Sigmoid colon (tissue), 6 donors: ENCODE measurements at regions not wholly inside any gene's neighbourhood (a gene's known extent, or its start where the extent isn't known, plus 50 kb on each side); places are given as distances from the start of the nearest gene placed in this dataset.
A peak's percentile ranks its signal among the peaks of the same experiment; 100 is the strongest.

Source experiments
- DNase-seq: peaks from one replicate; pipeline ENCODE4 v3.0.0-alpha.2; 2019
- H3K27ac ChIP-seq, 4 donors: fragments of 200-600 bp; sonication (generic); one replicate each; pipeline ENCODE4 v1.5.1; 2016 to 2019; ENCODE audit warnings: mild to moderate bottlenecking in 1 of 4
- H3K27me3 ChIP-seq, 3 donors: fragments of 200-600 bp; sonication (generic); one replicate each; pipeline ENCODE4 v1.5.1; 2019; ENCODE audit warnings: mild to moderate bottlenecking in 1 of 3
- H3K36me3 ChIP-seq, 4 donors: fragments of 200-600 bp; sonication (generic); one replicate each; pipeline ENCODE4 v1.5.1; 2016 to 2019
- H3K4me1 ChIP-seq, 4 donors: fragments of 200-600 bp; sonication (generic); one replicate each; pipeline ENCODE4 v1.5.1; 2017 to 2019
- H3K4me3 ChIP-seq, 4 donors: fragments of 200-600 bp; sonication (generic); one replicate each; pipeline ENCODE4 v1.5.1; 2017 to 2019; ENCODE audit warnings: mild to moderate bottlenecking in 2 of 4, moderate library complexity in 1 of 4
- H3K9me3 ChIP-seq, 4 donors: fragments of 200-600 bp in 3 of 4; sonication (generic) in 3 of 4; one replicate each; pipeline versions ENCODE4 v1.5.1 to v1.6.1; 2013 to 2019
- CTCF ChIP-seq, 4 experiments: fragments of 450-650 bp in 3 of 4; fragments of 200-600 bp in 1 of 4; IDR thresholded peaks; one replicate each; pipeline ENCODE4 v1.5.1; 2016 to 2019; ENCODE audit warnings: antibody characterized with exemption in 4 of 4, mild to moderate bottlenecking in 3 of 4, moderate library complexity in 2 of 4
- EP300 ChIP-seq, 4 donors: sonication (generic); formaldehyde crosslinking; IDR thresholded peaks; one replicate each; pipeline ENCODE4 v1.6.1; 2017; ENCODE audit warnings: antibody characterized with exemption in 4 of 4
- POLR2A ChIP-seq, 2 donors: fragments of 450-650 bp; IDR thresholded peaks; one replicate each; pipeline ENCODE4 v1.6.1; 2016; ENCODE audit warnings: antibody characterized with exemption in 2 of 2, mild to moderate bottlenecking in 2 of 2, moderate library complexity in 2 of 2
- POLR2AphosphoS5 ChIP-seq, 4 donors: sonication (generic); formaldehyde crosslinking; IDR thresholded peaks; one replicate each; pipeline ENCODE4 v1.6.1; 2017; ENCODE audit warnings: antibody characterized with exemption in 4 of 4
- WGBS, 2 donors: extraction: QIAGEN DNeasy Blood & Tissue Kit; methylation state at CpG; one replicate each; pipeline ENCODE4 v1.1.7; 2013; 5-methylcytosine and 5-hydroxymethylcytosine counted together
- intact Hi-C: fragments of 100-400 bp; cut with DNase I; formaldehyde crosslinking; loops from one replicate; pipeline ENCODE4 v1.15.1; 2023
- donor health status: healthy with polysubstance abuse.
- donor health status: healthy.

GRCh38 chr6:81075974-81076373 is 676.5 kb downstream of the TENT5A start:
- Histone ChIP-seq H3K27me3 (no peaks in the 10 kb centered on the region), H3K9me3 (no peaks in the 10 kb centered on the region), H3K4me1 (no peaks in the 10 kb centered on the region), H3K36me3 (no peaks in the 10 kb centered on the region), H3K27ac (no peak overlapping the region), H3K4me3 (no peak overlapping the region)
- intact Hi-C loops: no loop called here
- WGBS, 2 donors: 51 to 61% methylated on average over 5 of the region's 5 CpGs
- no peak for DNase-seq
- no peak for TF ChIP-seq POLR2AphosphoS5 (IDR thresholded peaks at IDR 0.05)
- peak in 1 of 4 experiments; percentile 14 for TF ChIP-seq CTCF (IDR thresholded peaks at IDR 0.05)

GRCh38 chr6:81073318-81073717 is 679.2 kb downstream of the TENT5A start:
- no peaks in the 10 kb centered on the region for H3K4me1 ChIP-seq
- H3K9me3 ChIP-seq: no peaks in the 10 kb centered on the region
- DNase-seq: no peak
- intact Hi-C loops: no loop called here
- H3K36me3 ChIP-seq: no peaks in the 10 kb centered on the region
- no peaks in the 10 kb centered on the region for H3K27me3 ChIP-seq
- TF ChIP-seq CTCF (IDR thresholded peaks at IDR 0.05): no peak
- TF ChIP-seq POLR2AphosphoS5 (IDR thresholded peaks at IDR 0.05): no peak
- no peak for TF ChIP-seq EP300 (IDR thresholded peaks at IDR 0.05)
- no peak for TF ChIP-seq POLR2A (IDR thresholded peaks at IDR 0.05)
- no peak overlapping the region for H3K27ac ChIP-seq
- H3K4me3 ChIP-seq: no peak overlapping the region

- no peak for DNase-seq
- intact Hi-C loops: no loop called here
- no peaks in the 10 kb centered on the region for H3K27me3 ChIP-seq
- no peak overlapping the region for H3K4me3 ChIP-seq
- H3K36me3 ChIP-seq: no peaks in the 10 kb centered on the region
- H3K9me3 ChIP-seq: no peaks in the 10 kb centered on the region
- 70 to 83% methylated on average over 1 of the region's 1 CpG for WGBS, 2 donors
- H3K4me1 ChIP-seq: peaks cover 0 to 8% (median 0%) of the 10 kb centered on the region in 4 donors
- H3K27ac ChIP-seq: no peak overlapping the region
- TF ChIP-seq POLR2AphosphoS5 (IDR thresholded peaks at IDR 0.05): no peak
- no peak for TF ChIP-seq EP300 (IDR thresholded peaks at IDR 0.05)
- no peak for TF ChIP-seq CTCF (IDR thresholded peaks at IDR 0.05)
- TF ChIP-seq POLR2A (IDR thresholded peaks at IDR 0.05): no peak
Observed at GRCh38 chr6:81071121-81071520, 681.4 kb downstream of the TENT5A start.

GRCh38 chr6:81067057-81067456 is 685.4 kb downstream of the TENT5A start:
- no peaks in the 10 kb centered on the region for H3K9me3 ChIP-seq
- no peak for TF ChIP-seq POLR2AphosphoS5 (IDR thresholded peaks at IDR 0.05)
- TF ChIP-seq POLR2A (IDR thresholded peaks at IDR 0.05): no peak
- TF ChIP-seq EP300 (IDR thresholded peaks at IDR 0.05): no peak
- TF ChIP-seq CTCF (IDR thresholded peaks at IDR 0.05): no peak
- no peaks in the 10 kb centered on the region for H3K36me3 ChIP-seq
- WGBS, 2 donors: 72 to 81% methylated on average over 2 of the region's 2 CpGs
- peaks cover 0 to 8% (median 0%) of the 10 kb centered on the region in 4 donors for H3K4me1 ChIP-seq
- DNase-seq: no peak
- H3K27me3 ChIP-seq: no peaks in the 10 kb centered on the region
- intact Hi-C loops: no loop called here
- no peak overlapping the region for H3K4me3 ChIP-seq
- H3K27ac ChIP-seq: no peak overlapping the region

GRCh38 chr6:81063891-81064290 is 688.6 kb downstream of the TENT5A start:
- Histone ChIP-seq H3K27ac (no peak overlapping the region), H3K9me3 (no peaks in the 10 kb centered on the region), H3K4me3 (no peak overlapping the region), H3K27me3 (no peaks in the 10 kb centered on the region), H3K36me3 (no peaks in the 10 kb centered on the region), H3K4me1 (peaks cover 0 to 8% (median 0%) of the 10 kb centered on the region in 4 donors)
- DNase-seq: no peak
- WGBS, 2 donors: 73 to 76% methylated on average over 4 of the region's 4 CpGs
- intact Hi-C loops: no loop called here
- TF ChIP-seq POLR2AphosphoS5 (IDR thresholded peaks at IDR 0.05) (no peak), POLR2A (IDR thresholded peaks at IDR 0.05) (no peak), EP300 (IDR thresholded peaks at IDR 0.05) (no peak), CTCF (IDR thresholded peaks at IDR 0.05) (no peak)
